GM20000 (cell line): ENCODE measurements at regions not wholly inside any gene's neighbourhood (a gene's known extent, or its start where the extent isn't known, plus 50 kb on each side); places are given as distances from the start of the nearest gene placed in this dataset.
"Not testable (repeated sequence)": the region's sequence is repeated elsewhere in the genome, so short reads cannot be mapped to it uniquely, and the experiment has no call there.

ENCODE experiments used
- DNase-seq: peaks from one replicate; pipeline ENCODE4 v3.0.0; 2012; ENCODE audit warnings: low spot score
- TF ChIP-seq, protein P1 (sequence below): IDR thresholded peaks from 2 replicates; pipeline ENCODE4 v1.5.1; 2012; ENCODE audit warnings: mild to moderate bottlenecking, control low read depth; ENCODE audit errors: extremely low read depth, missing control alignments

DNA sequence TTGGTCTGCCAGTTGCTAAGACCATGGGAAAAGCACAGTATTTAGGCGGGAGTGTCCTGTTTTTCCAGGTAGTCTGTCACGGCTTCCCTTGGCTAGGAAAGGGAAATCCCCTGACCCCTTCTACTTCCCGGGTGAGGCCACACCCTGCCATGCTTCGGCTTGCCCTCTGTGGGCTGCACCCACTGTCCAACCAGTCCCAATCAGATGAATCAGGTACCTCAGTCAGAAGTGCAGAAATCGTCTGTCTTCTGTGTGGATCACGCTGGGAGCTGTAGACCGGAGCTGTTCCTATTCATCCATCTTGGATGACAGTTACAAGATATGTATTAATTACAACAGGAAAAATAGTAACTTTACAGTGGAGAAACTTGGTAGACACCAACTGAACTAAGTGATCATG lies 188.2 kb downstream of the TPBG start:
- TF ChIP-seq, protein P1, sequence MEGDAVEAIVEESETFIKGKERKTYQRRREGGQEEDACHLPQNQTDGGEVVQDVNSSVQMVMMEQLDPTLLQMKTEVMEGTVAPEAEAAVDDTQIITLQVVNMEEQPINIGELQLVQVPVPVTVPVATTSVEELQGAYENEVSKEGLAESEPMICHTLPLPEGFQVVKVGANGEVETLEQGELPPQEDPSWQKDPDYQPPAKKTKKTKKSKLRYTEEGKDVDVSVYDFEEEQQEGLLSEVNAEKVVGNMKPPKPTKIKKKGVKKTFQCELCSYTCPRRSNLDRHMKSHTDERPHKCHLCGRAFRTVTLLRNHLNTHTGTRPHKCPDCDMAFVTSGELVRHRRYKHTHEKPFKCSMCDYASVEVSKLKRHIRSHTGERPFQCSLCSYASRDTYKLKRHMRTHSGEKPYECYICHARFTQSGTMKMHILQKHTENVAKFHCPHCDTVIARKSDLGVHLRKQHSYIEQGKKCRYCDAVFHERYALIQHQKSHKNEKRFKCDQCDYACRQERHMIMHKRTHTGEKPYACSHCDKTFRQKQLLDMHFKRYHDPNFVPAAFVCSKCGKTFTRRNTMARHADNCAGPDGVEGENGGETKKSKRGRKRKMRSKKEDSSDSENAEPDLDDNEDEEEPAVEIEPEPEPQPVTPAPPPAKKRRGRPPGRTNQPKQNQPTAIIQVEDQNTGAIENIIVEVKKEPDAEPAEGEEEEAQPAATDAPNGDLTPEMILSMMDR: no peak
- DNase-seq: no peak

- no peak for DNase-seq
- TF ChIP-seq, protein P1: no peak
Measured at GRCh38 chr6:82553863-82554531, 190.4 kb downstream of the TPBG start.

- no peak for DNase-seq
- TF ChIP-seq, protein P1: no peak
Measured at GRCh38 chr6:82554666-82555065, 191.0 kb downstream of the TPBG start.

DNA sequence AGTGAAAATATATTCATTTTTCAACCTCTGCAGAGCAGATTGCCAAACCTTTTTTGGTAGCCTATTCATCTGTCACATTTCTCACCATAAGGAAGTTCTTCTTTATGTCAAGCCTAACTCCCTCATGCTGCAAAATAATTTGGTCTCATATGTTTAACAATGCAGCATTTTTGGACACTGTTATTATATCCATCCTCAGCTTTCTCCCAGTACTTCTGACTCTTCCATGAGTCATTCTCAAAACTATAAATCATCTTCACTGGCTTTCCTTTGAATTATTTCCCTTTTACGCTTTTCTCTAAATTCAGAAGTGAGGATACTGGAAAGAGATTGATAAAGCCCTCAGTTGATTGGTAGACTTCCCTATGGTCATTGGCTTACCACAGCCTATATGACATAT lies 192.2 kb downstream of the TPBG start:
- TF ChIP-seq, protein P1: no peak
- DNase-seq: no peak

DNA sequence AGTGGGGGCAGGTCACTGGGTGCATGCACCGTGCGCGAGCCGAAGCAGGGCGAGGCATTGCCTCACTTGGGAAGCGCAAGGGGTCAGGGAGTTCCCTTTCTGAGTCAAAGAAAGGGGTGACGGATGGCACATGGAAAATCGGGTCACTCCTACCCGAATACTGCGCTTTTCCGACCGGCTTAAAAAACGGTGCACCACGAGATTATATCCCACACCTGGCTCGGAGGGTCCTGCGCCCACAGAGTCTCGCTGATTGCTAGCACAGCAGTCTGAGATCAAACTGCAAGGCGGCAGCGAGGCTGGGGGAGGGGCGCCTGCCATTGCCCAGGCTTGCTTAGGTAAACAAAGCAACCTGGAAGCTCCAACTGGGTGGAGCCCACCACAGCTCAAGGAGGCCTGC lies 194.9 kb downstream of the TPBG start:
- not testable (repeated sequence) for DNase-seq

- DNase-seq: no peak
- TF ChIP-seq, protein P1: no peak
Measured at GRCh38 chr6:82567621-82568020, 204.0 kb downstream of the TPBG start.

GRCh38 chr6:82568290-82568993 lies 204.8 kb downstream of the TPBG start:
- no peak for DNase-seq
- TF ChIP-seq, protein P1: no peak

DNA sequence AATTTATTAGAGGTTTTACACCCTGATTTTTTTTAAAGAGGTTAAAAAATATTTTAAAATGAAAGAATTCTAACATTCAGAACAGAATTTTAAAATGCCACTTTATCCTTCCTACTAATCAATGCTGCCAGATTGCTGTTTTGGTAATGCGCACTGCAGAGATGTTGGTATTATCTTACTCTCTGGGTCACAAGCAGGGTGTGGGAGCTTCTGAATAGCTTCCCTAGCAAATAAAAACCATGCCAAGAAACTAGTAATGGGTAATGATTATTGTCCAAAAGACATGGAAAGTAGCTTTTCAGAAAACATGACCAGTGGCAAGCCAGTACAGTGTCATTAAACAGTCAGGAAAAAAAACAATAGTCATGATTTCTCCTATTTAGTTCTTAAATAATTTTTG lies 205.4 kb downstream of the TPBG start:
- TF ChIP-seq, protein P1: no peak
- no peak for DNase-seq
